LHCN-M2 (cell line): ENCODE measurements at regions not wholly inside any gene's neighbourhood (a gene's known extent, or its start where the extent isn't known, plus 50 kb on each side); places are given as distances from the start of the nearest gene placed in this dataset.

Experiments
- DNase-seq: peaks from one replicate; pipeline ENCODE4 v3.0.0-alpha.2; 2012; ENCODE audit warnings: low read depth

DNA sequence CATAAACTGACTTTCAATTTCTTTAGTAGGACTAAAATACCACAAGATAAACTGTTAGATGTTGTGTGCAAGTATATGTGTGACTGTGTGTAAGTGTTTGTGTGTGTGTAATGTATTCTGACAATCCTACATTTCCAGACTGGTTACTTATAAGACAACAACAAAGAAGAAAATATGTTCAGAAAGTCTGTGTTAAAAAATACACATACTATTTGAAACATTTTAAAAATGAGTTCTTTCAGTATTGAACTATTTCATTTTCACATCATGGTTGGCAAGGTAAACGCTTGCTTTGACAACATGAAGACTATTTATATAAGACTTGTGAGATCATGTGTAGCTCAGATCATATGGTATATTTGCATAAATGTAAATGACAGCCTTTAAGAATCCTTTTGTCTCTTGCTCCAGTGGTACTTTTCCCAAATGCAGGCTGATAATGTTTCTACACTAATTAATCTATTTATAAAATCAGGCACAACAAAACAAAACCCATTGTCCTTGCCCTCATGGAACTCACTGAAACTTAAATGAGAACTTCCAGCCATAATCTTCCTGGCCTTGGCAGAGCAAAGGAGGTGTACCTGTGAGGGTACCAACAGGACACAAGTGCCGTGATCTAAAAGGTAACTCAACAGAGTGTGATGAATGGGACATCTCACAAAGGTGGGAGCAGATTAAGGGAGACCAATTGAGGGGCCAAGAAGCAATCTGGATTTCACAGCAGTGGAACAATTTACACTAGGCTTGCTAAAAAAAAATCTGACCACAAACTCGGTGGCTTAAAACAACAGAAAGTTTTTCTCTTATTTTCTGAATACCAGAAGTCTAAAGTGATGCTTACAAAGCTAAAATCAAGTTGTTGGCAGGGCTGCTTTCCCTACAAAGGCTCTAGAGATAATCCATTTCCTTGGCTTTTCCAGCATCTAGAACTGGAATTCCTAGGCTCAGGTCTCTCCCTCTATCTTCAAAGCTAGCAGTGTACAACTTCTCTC lies 349.0 kb downstream of the TBC1D4 start:
- DNase-seq = peak; percentile 25

- peak; percentile 67 for DNase-seq
Observed at GRCh38 chr13:75129331-75129730, 352.6 kb downstream of the TBC1D4 start.

GRCh38 chr13:75124415-75124814 lies 357.6 kb downstream of the TBC1D4 start:
- no peak for DNase-seq

DNA sequence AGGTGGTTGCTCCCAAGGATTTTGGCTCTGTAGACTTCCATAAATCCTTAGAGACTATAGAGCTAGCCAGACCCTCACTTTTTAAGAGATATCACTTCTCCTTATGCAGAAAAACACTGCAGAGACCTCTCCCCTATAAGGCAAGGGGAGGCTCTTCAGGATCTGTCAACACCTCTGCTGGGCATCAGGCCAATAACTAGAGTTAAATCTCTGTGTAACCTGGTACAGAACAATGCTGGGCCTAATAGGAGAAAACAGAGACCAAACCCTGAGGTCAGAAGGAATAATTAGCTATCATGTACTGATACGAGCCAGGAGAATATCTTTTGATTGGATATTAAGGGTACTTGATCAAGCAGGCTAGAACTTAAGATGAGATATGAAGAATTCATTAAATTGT lies 358.5 kb downstream of the TBC1D4 start:
- DNase-seq = no peak

DNA sequence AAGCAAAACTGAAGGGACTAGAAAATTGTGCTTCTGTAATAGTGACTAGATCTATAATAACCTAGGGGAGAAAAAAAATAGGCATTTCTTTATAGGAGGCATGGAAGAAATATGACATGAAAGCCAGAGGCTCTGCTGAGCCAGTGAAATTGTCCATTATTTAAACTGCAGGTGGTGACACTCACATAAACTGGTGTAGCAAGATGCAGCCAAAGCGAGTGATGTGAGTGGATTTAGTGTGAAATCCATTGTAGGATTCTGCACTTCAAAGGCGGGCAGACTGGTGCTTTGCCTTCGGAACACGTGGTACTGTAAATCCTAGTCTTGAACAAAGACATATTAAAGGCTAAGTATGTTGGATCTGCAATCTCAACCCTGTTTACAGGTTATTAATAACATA lies 361.9 kb downstream of the TBC1D4 start:
- no peak for DNase-seq

GRCh38 chr13:75115171-75115570 lies 366.8 kb downstream of the TBC1D4 start:
- DNase-seq = no peak

DNA sequence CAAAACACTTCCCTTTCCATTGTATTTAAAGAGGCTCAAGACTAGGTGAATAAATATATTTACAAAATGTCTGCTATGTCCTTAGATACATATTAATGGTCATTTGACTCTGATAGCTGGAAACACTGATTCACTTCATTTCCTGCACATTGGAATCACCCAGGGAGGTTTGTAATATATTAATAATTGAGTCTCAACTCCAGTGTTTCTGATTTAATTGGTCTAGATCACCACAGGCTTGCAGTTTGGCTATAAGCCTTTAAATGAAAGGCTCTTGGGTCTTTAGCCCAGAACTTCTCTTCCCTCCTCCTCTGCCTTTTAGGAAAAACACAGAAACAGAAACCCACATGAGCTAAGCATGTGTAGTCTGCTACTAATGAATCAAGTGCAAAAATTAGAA lies 378.0 kb downstream of the TBC1D4 start:
- no peak for DNase-seq

GRCh38 chr13:75102001-75102716 lies 379.8 kb downstream of the TBC1D4 start:
- peak; percentile 37 for DNase-seq

DNA sequence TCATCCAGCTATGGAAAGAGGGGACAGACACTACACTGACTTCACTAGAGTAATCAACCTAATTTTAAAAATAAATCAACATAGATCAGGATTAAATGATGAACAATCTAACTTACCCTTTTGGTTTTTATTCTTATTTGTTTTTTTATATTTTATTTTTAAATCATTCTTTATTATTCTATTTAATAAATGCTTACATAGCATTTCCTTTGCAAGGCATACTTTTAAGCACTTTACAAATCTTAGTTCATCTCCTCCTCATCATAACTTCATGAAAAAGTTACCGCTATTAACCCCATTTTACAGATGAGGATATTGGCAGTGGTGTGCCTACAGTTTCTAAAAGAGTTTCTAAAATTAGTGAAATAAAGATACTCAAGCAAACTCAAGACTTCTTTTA lies 380.6 kb downstream of the TBC1D4 start:
- no peak for DNase-seq

DNA sequence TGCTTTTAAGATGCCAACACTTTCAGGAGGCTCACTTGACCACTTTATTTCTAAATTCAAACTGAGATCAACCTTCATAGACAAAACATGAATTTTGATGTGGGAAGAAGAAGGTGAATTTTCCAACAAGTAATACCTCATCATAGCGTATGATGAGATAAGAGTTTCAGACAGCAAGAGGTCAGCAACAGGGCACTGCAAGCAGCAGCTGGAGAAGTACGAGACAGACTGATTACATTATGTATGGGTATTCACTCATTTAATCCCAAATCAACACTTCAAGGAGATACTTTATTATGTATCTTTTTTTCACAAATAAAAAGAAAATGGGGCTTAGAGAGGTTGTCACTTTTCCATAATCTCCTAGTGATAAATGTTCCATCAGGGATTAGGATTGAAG lies 389.8 kb downstream of the TBC1D4 start:
- DNase-seq = no peak

DNA sequence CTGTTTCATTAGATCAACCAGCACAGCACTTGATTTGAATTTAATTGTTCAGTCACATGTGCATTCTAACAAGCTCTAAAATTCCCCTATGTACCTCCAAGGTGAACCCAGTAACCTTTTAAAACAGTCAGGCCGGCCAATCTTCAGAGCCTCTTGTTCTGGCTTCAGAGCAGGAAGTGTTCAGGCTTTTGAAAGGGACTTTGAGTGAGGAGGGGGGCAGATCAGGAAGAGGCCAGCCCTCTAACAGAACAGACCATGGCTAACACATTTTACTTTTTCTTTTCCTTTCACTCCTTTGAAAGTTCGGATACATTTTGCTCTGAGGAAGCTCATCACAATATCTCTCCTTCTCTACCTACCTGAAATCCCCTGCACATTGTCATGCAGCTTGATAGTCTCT lies 390.3 kb downstream of the TBC1D4 start:
- DNase-seq = no peak

- DNase-seq = no peak
Observed at GRCh38 chr13:75090872-75091615, 390.9 kb downstream of the TBC1D4 start.

DNA sequence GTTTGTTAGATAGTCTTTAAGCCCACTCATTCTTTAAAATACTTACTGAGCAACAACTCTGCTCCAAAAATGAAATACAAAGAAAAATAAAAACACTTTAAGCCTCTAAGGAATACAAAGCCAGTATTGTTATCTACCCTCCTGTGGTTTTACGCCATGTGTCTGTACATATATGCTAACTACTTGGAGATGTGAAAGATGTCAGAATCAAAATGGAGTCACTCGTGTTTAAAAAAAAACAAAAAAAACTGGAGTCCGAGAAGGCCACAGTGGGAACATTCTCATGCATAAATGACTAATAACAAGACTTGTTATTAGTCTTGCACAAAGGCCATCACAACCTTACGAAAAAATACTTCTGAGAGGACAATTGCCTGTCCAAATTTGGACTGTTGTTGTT lies 393.1 kb downstream of the TBC1D4 start:
- DNase-seq = no peak

DNA sequence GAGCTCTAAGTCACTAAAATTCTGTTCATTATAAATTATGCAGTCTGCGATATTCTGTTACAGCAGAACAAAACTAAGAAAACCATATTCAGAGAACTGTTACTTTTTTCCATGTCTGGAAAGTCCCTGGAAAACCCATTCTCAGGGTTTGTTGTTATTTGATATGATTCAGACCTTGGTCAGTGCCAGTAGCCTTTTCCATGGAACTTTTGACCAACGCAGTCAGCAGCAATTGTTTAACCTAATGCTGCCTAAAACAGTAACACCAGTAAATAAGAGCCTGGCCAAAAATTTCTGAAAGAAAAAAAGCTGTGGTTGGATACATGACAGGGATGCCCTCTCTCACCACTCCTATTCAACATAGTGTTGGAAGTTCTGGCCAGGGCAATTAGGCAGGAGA lies 402.7 kb downstream of the TBC1D4 start:
- DNase-seq = peak; percentile 39

DNA sequence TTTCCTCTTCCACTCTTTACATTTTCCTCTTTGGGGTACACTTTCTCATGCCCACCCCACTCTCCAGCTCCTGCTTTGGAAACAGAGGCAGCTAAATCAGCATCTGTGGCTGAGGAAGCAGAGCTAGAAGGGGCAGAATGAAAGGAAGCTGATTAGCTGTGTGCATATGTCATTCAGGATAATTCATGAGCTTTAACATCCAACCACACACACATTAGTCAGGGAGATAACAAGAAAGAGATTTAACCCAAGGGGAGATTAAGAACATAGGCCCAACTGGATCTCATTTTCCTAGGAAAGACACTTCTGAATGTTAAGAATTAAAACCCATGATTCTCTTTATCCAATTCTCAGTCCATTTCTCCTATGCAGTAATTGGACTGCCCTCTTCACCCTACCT lies 405.5 kb downstream of the TBC1D4 start:
- peak; percentile 20 for DNase-seq

GRCh38 chr13:75073786-75074185 lies 408.2 kb downstream of the TBC1D4 start:
- peak; percentile 87 for DNase-seq

GRCh38 chr13:75072891-75073290 lies 409.1 kb downstream of the TBC1D4 start:
- no peak for DNase-seq

GRCh38 chr13:75072368-75072767 lies 409.6 kb downstream of the TBC1D4 start:
- DNase-seq = no peak

GRCh38 chr13:75071796-75072195 lies 410.2 kb downstream of the TBC1D4 start:
- no peak for DNase-seq

DNA sequence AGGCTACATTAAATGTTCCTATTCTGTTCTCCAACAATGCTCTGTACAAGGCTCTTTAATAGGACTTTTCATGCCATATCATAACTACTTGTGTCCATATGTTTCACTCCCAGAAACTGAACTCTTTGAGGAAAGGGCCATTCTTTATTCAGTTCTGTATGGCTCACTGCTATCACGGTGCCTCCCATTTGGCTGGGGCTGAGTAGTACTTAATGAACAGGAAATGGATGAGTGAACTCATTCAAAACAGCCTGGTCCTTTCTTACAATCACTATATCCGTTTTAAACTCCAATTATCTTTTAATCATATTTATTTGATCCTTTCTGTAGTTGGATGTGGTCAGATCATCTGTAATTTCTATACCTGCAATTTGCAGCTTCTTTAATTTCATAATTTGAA lies 410.6 kb downstream of the TBC1D4 start:
- DNase-seq = no peak

GRCh38 chr13:75061909-75062308 lies 420.1 kb downstream of the TBC1D4 start:
- no peak for DNase-seq

GRCh38 chr13:75055296-75055695 lies 426.7 kb downstream of the TBC1D4 start:
- DNase-seq = no peak
